ENCODE measurements at regions not wholly inside any gene's neighbourhood (a gene's known extent, or its start where the extent isn't known, plus 50 kb on each side); places are given as distances from the start of the nearest gene placed in this dataset.
"Not testable (repeated sequence)": the region's sequence is repeated elsewhere in the genome, so short reads cannot be mapped to it uniquely, and the experiment has no call there.

GRCh38 chr3:20539666-20540065 lies 353.7 kb upstream of the SGO1 start:
- DNase-seq = no peak

- no peak for DNase-seq
These were observed 351.2 kb upstream of the SGO1 start for GRCh38 chr3:20537234-20537633.

- DNase-seq = no peak
These were observed 343.9 kb upstream of the SGO1 start for GRCh38 chr3:20529911-20530310.

GRCh38 chr3:20528180-20528770 lies 342.3 kb upstream of the SGO1 start:
- DNase-seq = no peak

GRCh38 chr3:20527368-20527767 lies 341.4 kb upstream of the SGO1 start:
- DNase-seq = no peak

- DNase-seq = no peak
These were observed 338.3 kb upstream of the SGO1 start for GRCh38 chr3:20524328-20524727.

GRCh38 chr3:20523293-20523692 lies 337.3 kb upstream of the SGO1 start:
- no peak for DNase-seq

- DNase-seq = not testable (repeated sequence)
These were observed 331.3 kb upstream of the SGO1 start for GRCh38 chr3:20517316-20517715.

GRCh38 chr3:20516311-20516710 lies 330.3 kb upstream of the SGO1 start:
- DNase-seq = no peak

- no peak for DNase-seq
These were observed 329.8 kb upstream of the SGO1 start for GRCh38 chr3:20515834-20516233.

GRCh38 chr3:20511863-20512505 lies 326.0 kb upstream of the SGO1 start:
- DNase-seq = no peak

GRCh38 chr3:20510396-20510795 lies 324.4 kb upstream of the SGO1 start:
- no peak for DNase-seq

GRCh38 chr3:20503394-20504082 lies 317.5 kb upstream of the SGO1 start:
- no peak for DNase-seq

- DNase-seq = no peak
These were observed 305.0 kb upstream of the SGO1 start for GRCh38 chr3:20490996-20491395.

GRCh38 chr3:20488151-20488550 lies 302.1 kb upstream of the SGO1 start:
- no peak for DNase-seq

- no peak for DNase-seq
These were observed 298.1 kb upstream of the SGO1 start for GRCh38 chr3:20484126-20484525.

- no peak for DNase-seq
These were observed 296.3 kb upstream of the SGO1 start for GRCh38 chr3:20482350-20482749.

- DNase-seq = no peak
These were observed 294.9 kb upstream of the SGO1 start for GRCh38 chr3:20480786-20481365.

- no peak for DNase-seq
These were observed 292.4 kb upstream of the SGO1 start for GRCh38 chr3:20478436-20478835.

- DNase-seq = not testable (repeated sequence)
These were observed 278.2 kb upstream of the SGO1 start for GRCh38 chr3:20464237-20464636.

GRCh38 chr3:20462723-20463122 lies 276.7 kb upstream of the SGO1 start:
- DNase-seq = no peak

- DNase-seq = no peak
These were observed 276.2 kb upstream of the SGO1 start for GRCh38 chr3:20462226-20462625.

GRCh38 chr3:20458994-20459716 lies 273.1 kb upstream of the SGO1 start:
- DNase-seq = no peak

All from CD4-positive, alpha-beta T cell treated with Interleukin-4 for 4 hours (primary cell).